OCI-LY7 (cell line): ENCODE measurements at regions not wholly inside any gene's neighbourhood (a gene's known extent, or its start where the extent isn't known, plus 50 kb on each side); places are given as distances from the start of the nearest gene placed in this dataset.

Experiments used
- BruUV-seq: library from RNA; stranded (reverse); fragments of 400-500 nt; replicated peaks from 2 replicates; lab custom pipeline; 2021; lab: Mats Ljungman, UMichigan
- CTCF ChIA-PET: fragments of 300-600 bp; sonication (Branson Sonifier 250); formaldehyde crosslinking; loops from one replicate; lab custom pipeline; 2022; ENCODE audit warnings: antibody characterized with exemption; ENCODE audit not compliant: unreplicated experiment; lab: Charles Lee
- POLR2A ChIA-PET: fragments of 300-600 bp; sonication (Branson Sonifier 250); formaldehyde crosslinking; loops from one replicate; lab custom pipeline; 2022; ENCODE audit warnings: antibody characterized with exemption; lab: Charles Lee
- DNase-seq: peaks from one replicate; pipeline ENCODE4 v3.0.0-alpha.2; 2015; ENCODE audit warnings: low spot score
- H2AFZ ChIP-seq: fragments of 200-600 bp; sonication (generic), shearing (Covaris generic); 2 replicates; pipeline ENCODE4 v1.6.1; 2014; ENCODE audit warnings: mild to moderate bottlenecking, antibody characterized with exemption, low read length, moderate library complexity
- H3K27ac ChIP-seq: fragments of 200-600 bp; sonication (generic); 2 replicates; pipeline ENCODE4 v1.5.1; 2014; ENCODE audit warnings: mixed run types, low read depth, mild to moderate bottlenecking, moderate library complexity, low read length, inconsistent platforms; ENCODE audit not compliant: poor library complexity, severe bottlenecking
- H3K36me3 ChIP-seq: fragments of 200-600 bp; sonication (generic); 2 replicates; pipeline ENCODE4 v1.6.1; 2014; ENCODE audit warnings: mild to moderate bottlenecking, antibody characterized with exemption, low read length, moderate library complexity, mixed read lengths; ENCODE audit not compliant: insufficient read depth
- H3K4me1 ChIP-seq: fragments of 200-600 bp; sonication (generic); 2 replicates; pipeline ENCODE4 v1.5.1; 2014; ENCODE audit warnings: mild to moderate bottlenecking, low read length; ENCODE audit not compliant: insufficient read depth, poor library complexity, severe bottlenecking
- H3K4me2 ChIP-seq: fragments of 200-600 bp; sonication (generic); 2 replicates; pipeline ENCODE4 v1.6.1; 2014; ENCODE audit warnings: mild to moderate bottlenecking, low read length
- H3K4me3 ChIP-seq: fragments of 200-600 bp; sonication (generic); 2 replicates; pipeline ENCODE4 v1.5.1; 2014; ENCODE audit warnings: mild to moderate bottlenecking, low read depth, low read length; ENCODE audit not compliant: poor library complexity, severe bottlenecking
- H3K79me2 ChIP-seq: fragments of 200-600 bp; sonication (generic); 2 replicates; pipeline ENCODE4 v1.6.1; 2016; ENCODE audit warnings: low read depth, mild to moderate bottlenecking, low read length, moderate library complexity, mixed read lengths; ENCODE audit not compliant: insufficient read depth
- H3K9me2 ChIP-seq: fragments of 200-600 bp; sonication (generic); 2 replicates; pipeline ENCODE4 v1.6.1; 2016; ENCODE audit warnings: mild to moderate bottlenecking, low read length, mixed read lengths; ENCODE audit not compliant: insufficient read depth
- H3K9me3 ChIP-seq: fragments of 200-600 bp; sonication (generic); 2 replicates; pipeline ENCODE4 v1.6.1; 2014; ENCODE audit warnings: mild to moderate bottlenecking, mixed run types, low read length, mixed read lengths
- H4K20me1 ChIP-seq: fragments of 200-600 bp; sonication (generic); 2 replicates; pipeline ENCODE4 v1.6.1; 2014; ENCODE audit warnings: mild to moderate bottlenecking, antibody characterized with exemption, low read length, moderate library complexity, mixed read lengths; ENCODE audit not compliant: insufficient read depth
- CTCF ChIP-seq: fragments of 200-600 bp; sonication (generic); conservative IDR thresholded peaks from 2 replicates; pipeline ENCODE4 v1.5.1; 2014; ENCODE audit warnings: mild to moderate bottlenecking, antibody characterized with exemption, low read length, moderate library complexity, mixed read lengths
- EZH2phosphoT487 ChIP-seq: fragments of 200-600 bp; sonication (generic); IDR thresholded peaks from 2 replicates; pipeline ENCODE4 v1.6.1; 2018; ENCODE audit warnings: low read depth, borderline replicate concordance, mild to moderate bottlenecking, mixed run types, antibody characterized with exemption, low read length, moderate library complexity, mixed read lengths
- intact Hi-C: fragments of 100-400 bp; cut with micrococcal nuclease; formaldehyde crosslinking; loops from one replicate; pipeline ENCODE4 v1.10.0; 2022; ENCODE audit not compliant: unreplicated experiment

GRCh38 chr6:77131426-77131825, 331.9 kb downstream of the HTR1B start:
- TF ChIP-seq CTCF (no peak), EZH2phosphoT487 (no peak)
- POLR2A ChIA-PET = no interaction called here

GRCh38 chr6:77124604-77125003, 338.7 kb downstream of the HTR1B start:
- TF ChIP-seq CTCF (no peak), EZH2phosphoT487 (no peak)
- no TSS peak for BruUV-seq

More at GRCh38 chr6:77131426-77131825, 331.9 kb downstream of the HTR1B start:
- Histone ChIP-seq H2AFZ (no peak overlapping the region), H3K27ac (no peak overlapping the region), H3K4me1 (no peaks in the 10 kb centered on the region), H3K9me3 (no peaks in the 10 kb centered on the region), H3K79me2 (no peaks in the 10 kb centered on the region), H3K36me3 (no peaks in the 10 kb centered on the region), H3K4me3 (no peak overlapping the region), H3K9me2 (no peaks in the 10 kb centered on the region), H4K20me1 (no peaks in the 10 kb centered on the region), H3K4me2 (no peak overlapping the region)
- no TSS peak for BruUV-seq
- intact Hi-C loops = no loop called here
- CTCF ChIA-PET = no interaction called here
- DNase-seq = no peak

GRCh38 chr6:77123527-77123926, 339.8 kb downstream of the HTR1B start:
- CTCF ChIA-PET = no interaction called here
- POLR2A ChIA-PET = no interaction called here
- intact Hi-C loops = no loop called here
- no TSS peak for BruUV-seq
- no peak for TF ChIP-seq CTCF
- TF ChIP-seq EZH2phosphoT487 = no peak
- H3K27ac ChIP-seq = no peak overlapping the region
- H3K9me3 ChIP-seq = no peaks in the 10 kb centered on the region
- no peak overlapping the region for H3K4me3 ChIP-seq
- no peak for DNase-seq
- no peak overlapping the region for H3K4me2 ChIP-seq
- H4K20me1 ChIP-seq = no peaks in the 10 kb centered on the region
- H3K79me2 ChIP-seq = no peaks in the 10 kb centered on the region
- H3K9me2 ChIP-seq = no peaks in the 10 kb centered on the region
- H2AFZ ChIP-seq = no peak overlapping the region
- no peaks in the 10 kb centered on the region for H3K36me3 ChIP-seq
- H3K4me1 ChIP-seq = no peaks in the 10 kb centered on the region

More at GRCh38 chr6:77124604-77125003, 338.7 kb downstream of the HTR1B start:
- CTCF ChIA-PET = no interaction called here
- Histone ChIP-seq H2AFZ (no peak overlapping the region), H3K9me3 (no peaks in the 10 kb centered on the region), H3K4me3 (no peak overlapping the region), H3K79me2 (no peaks in the 10 kb centered on the region), H4K20me1 (no peaks in the 10 kb centered on the region), H3K36me3 (no peaks in the 10 kb centered on the region), H3K4me1 (no peaks in the 10 kb centered on the region), H3K27ac (no peak overlapping the region), H3K4me2 (no peak overlapping the region), H3K9me2 (no peaks in the 10 kb centered on the region)
- DNase-seq = no peak
- POLR2A ChIA-PET = interaction anchor here (0.8 kb wide), 1 partner anchor 290 kb away, joined by 3 read pairs; no protein-coding TSS in a partner anchor
- intact Hi-C loops = no loop called here
